ENCODE measurements at regions not wholly inside any gene's neighbourhood (a gene's known extent, or its start where the extent isn't known, plus 50 kb on each side); places are given as distances from the start of the nearest gene placed in this dataset.

GRCh38 chr12:66050610-66051009 lies 79.9 kb downstream of the LLPH start:
- POLR2A ChIA-PET = no interaction called here
- no peaks in the 10 kb centered on the region for H3K4me1 Mint-ChIP-seq
- H3K4me3 Mint-ChIP-seq = no peak overlapping the region
- H3K36me3 Mint-ChIP-seq (ENCODE audit: low read depth) = no peaks in the 10 kb centered on the region
- DNase-seq = no peak
- H3K27ac Mint-ChIP-seq = no peak overlapping the region
- no peaks in the 10 kb centered on the region for H3K9me3 Mint-ChIP-seq
- CTCF ChIA-PET = no interaction called here
- peaks cover 12% of the 10 kb centered on the region for H3K27me3 Mint-ChIP-seq

GRCh38 chr12:66050283-66050576 lies 80.3 kb downstream of the LLPH start:
- H3K36me3 Mint-ChIP-seq (ENCODE audit: low read depth) = no peaks in the 10 kb centered on the region
- no peaks in the 10 kb centered on the region for H3K9me3 Mint-ChIP-seq
- no peak overlapping the region for H3K4me3 Mint-ChIP-seq
- ChIA-PET POLR2A (no interaction called here), CTCF (no interaction called here)
- H3K27ac Mint-ChIP-seq = no peak overlapping the region
- no peaks in the 10 kb centered on the region for H3K4me1 Mint-ChIP-seq
- H3K27me3 Mint-ChIP-seq = peaks cover 11% of the 10 kb centered on the region
- DNase-seq = no peak

DNA sequence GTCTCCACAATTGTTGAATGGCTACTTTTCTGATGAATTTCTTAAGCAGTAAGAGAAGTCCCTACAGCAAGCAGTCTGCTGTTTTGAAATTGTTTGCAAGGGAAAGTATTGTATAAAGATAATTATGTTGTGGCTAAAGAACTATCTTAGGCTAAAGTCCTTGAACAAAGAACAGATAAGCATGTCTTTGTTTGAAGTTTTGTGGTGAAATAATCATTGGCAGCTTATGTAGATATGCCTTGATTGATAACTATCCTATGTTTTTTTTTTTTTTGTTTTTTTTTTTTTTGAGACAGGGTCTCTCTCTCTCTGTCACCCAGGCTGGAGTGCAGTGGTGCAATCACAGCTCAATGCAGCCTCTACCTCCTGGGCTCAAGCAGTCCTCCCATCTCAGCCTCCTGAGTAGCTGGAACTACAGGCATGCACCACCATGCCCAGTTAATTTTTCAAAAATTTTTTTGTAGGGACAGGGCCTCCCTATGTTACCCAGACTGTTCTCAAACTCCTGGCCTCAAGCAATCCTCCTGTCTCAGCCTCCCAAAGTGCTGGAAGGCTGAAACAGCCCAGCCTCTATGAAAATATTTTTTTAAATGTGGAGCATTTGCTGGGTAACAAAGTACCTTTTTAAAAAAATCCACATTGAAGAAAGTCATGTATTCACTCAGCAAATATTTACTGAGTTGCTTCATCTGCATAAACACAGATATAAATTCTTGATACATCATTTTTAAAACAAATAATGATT lies 80.8 kb downstream of the LLPH start:
- Mint-ChIP-seq H3K27me3 (peaks cover 10% of the 10 kb centered on the region), H3K4me1 (no peaks in the 10 kb centered on the region), H3K27ac (no peak overlapping the region), H3K36me3 (ENCODE audit: low read depth) (no peaks in the 10 kb centered on the region), H3K4me3 (no peak overlapping the region), H3K9me3 (no peaks in the 10 kb centered on the region)
- ChIA-PET CTCF (no interaction called here), POLR2A (no interaction called here)
- no peak for DNase-seq

DNA sequence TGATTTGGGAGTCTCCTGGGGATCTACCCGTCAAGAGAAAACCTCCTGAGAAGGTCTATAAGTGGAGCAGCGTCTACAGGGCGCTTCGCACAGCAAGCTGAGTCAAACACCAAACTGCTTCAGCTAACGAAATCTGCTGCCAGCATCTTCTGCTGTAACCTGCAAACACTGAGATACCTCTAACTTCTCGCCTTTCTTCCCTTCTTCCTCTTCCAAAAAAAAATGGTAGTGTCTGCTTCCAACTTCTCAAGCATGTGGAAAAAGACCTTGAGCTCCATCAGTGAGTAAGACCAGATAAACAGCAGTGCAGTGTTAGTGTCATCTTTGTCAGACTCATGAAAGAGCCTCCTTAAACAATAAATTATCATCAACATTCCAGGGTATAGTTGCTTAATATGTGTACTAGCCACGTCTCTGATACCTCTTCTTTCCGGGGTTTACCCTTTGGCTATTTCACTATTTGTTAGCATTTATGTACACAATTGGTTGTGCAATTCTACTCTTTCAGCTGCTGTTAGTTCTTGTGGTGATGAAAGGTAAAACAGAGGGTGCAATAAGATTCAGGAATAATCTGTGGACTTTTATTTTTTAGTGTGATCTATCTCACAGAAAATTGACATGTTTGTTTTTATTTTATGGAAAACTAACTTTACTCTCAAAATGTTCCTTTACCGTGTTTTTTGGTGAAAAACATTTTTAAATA lies 81.6 kb downstream of the LLPH start:
- H3K36me3 Mint-ChIP-seq (ENCODE audit: low read depth) = no peaks in the 10 kb centered on the region
- POLR2A ChIA-PET = no interaction called here
- no peak overlapping the region for H3K4me3 Mint-ChIP-seq
- no peak for DNase-seq
- no peaks in the 10 kb centered on the region for H3K4me1 Mint-ChIP-seq
- CTCF ChIA-PET = no interaction called here
- H3K9me3 Mint-ChIP-seq = no peaks in the 10 kb centered on the region
- no peak overlapping the region for H3K27ac Mint-ChIP-seq
- peaks cover 7% of the 10 kb centered on the region for H3K27me3 Mint-ChIP-seq

DNA sequence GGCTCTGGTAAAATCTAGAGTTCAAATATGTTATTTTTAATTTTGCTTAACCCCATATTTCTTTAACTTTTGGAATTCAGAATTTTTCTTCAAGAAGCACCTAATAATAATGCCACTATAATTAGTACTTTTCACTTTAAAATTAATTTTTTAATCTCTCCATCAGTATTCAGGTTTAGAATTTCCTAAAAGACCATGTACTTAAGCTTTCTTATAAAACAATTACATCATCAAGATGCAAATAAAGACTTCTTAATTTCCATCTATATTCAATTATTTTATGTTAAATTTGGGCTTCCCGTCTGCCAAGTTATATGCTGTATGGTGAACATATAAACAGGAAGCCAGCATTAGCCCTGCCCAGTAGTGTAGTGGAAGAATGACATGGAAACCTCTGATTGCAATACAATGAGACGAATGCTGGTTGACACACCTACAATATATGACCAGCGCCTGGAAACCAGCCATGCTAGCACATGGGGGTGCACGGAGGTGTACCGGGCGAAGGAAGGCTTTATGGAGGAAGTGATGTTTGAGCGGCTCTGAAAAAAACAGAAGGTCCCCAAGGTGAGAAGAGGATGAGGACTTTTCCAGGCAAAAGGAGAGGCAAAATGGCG lies 82.2 kb downstream of the LLPH start:
- ChIA-PET POLR2A (no interaction called here), CTCF (no interaction called here)
- no peak for DNase-seq
- Mint-ChIP-seq H3K27me3 (peaks cover 5% of the 10 kb centered on the region), H3K36me3 (ENCODE audit: low read depth) (no peaks in the 10 kb centered on the region), H3K27ac (no peak overlapping the region), H3K4me3 (no peak overlapping the region), H3K4me1 (no peaks in the 10 kb centered on the region), H3K9me3 (no peaks in the 10 kb centered on the region)

- CTCF ChIA-PET = no interaction called here
Measured at GRCh38 chr12:66047411-66048021, 83.0 kb downstream of the LLPH start.

GRCh38 chr12:66045506-66045905 lies 85.0 kb downstream of the LLPH start:
- no peaks in the 10 kb centered on the region for H3K4me1 Mint-ChIP-seq
- ChIA-PET CTCF (no interaction called here), POLR2A (no interaction called here)
- no peak overlapping the region for H3K27ac Mint-ChIP-seq
- H3K27me3 Mint-ChIP-seq = peaks cover 2% of the 10 kb centered on the region
- no peaks in the 10 kb centered on the region for H3K9me3 Mint-ChIP-seq
- H3K36me3 Mint-ChIP-seq (ENCODE audit: low read depth) = no peaks in the 10 kb centered on the region
- no peak for DNase-seq
- no peak overlapping the region for H3K4me3 Mint-ChIP-seq

More at GRCh38 chr12:66047411-66048021, 83.0 kb downstream of the LLPH start:
- Mint-ChIP-seq H3K27me3 (peaks cover 5% of the 10 kb centered on the region), H3K27ac (no peak overlapping the region), H3K4me3 (no peak overlapping the region), H3K9me3 (no peaks in the 10 kb centered on the region), H3K36me3 (ENCODE audit: low read depth) (no peaks in the 10 kb centered on the region), H3K4me1 (no peaks in the 10 kb centered on the region)
- DNase-seq = no peak
- POLR2A ChIA-PET = no interaction called here

GRCh38 chr12:66044731-66045130 lies 85.8 kb downstream of the LLPH start:
- peaks cover 3% of the 10 kb centered on the region for H3K27me3 Mint-ChIP-seq
- ChIA-PET POLR2A (no interaction called here), CTCF (no interaction called here)
- H3K4me1 Mint-ChIP-seq = no peaks in the 10 kb centered on the region
- DNase-seq = no peak
- no peak overlapping the region for H3K4me3 Mint-ChIP-seq
- H3K27ac Mint-ChIP-seq = no peak overlapping the region
- no peaks in the 10 kb centered on the region for H3K9me3 Mint-ChIP-seq
- H3K36me3 Mint-ChIP-seq (ENCODE audit: low read depth) = no peaks in the 10 kb centered on the region

DNA sequence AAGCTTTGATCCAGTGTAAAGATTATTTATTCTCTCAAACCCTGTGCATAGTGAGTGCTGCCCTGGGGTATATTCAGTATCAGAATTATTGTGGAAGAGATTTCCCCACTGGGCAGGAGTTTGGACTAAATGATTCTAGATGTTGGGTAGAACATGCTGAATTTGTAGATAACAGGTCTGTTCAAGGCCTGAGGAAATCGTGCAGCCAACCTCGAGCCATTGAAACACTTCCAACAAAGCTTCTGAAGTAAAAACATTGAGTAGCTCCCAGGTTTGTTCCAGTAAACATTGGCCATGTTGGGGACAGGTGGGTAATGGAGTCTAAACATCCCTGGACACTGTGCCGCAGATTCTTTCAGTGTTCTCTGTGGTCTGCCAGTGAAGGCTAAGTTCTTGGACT lies 87.5 kb downstream of the LLPH start:
- Mint-ChIP-seq H3K27me3 (peaks cover 1% of the 10 kb centered on the region), H3K4me1 (no peaks in the 10 kb centered on the region), H3K4me3 (no peak overlapping the region), H3K9me3 (no peaks in the 10 kb centered on the region), H3K27ac (no peak overlapping the region), H3K36me3 (ENCODE audit: low read depth) (no peaks in the 10 kb centered on the region)
- CTCF ChIA-PET = no interaction called here
- no peak for DNase-seq
- POLR2A ChIA-PET = no interaction called here

GRCh38 chr12:66041651-66042363 lies 88.7 kb downstream of the LLPH start:
- no peaks in the 10 kb centered on the region for H3K4me1 Mint-ChIP-seq
- no peak overlapping the region for H3K4me3 Mint-ChIP-seq
- no peaks in the 10 kb centered on the region for H3K36me3 Mint-ChIP-seq (ENCODE audit: low read depth)
- H3K27ac Mint-ChIP-seq = no peak overlapping the region
- H3K9me3 Mint-ChIP-seq = no peaks in the 10 kb centered on the region
- peaks cover 6% of the 10 kb centered on the region for H3K27me3 Mint-ChIP-seq
- POLR2A ChIA-PET = no interaction called here
- no peak for DNase-seq
- CTCF ChIA-PET = no interaction called here

- no peaks in the 10 kb centered on the region for H3K9me3 Mint-ChIP-seq
- ChIA-PET CTCF (interaction anchor here (1.0 kb wide), 1 partner anchor 480 kb away, joined by 3 read pairs; no protein-coding TSS in a partner anchor), POLR2A (no interaction called here)
- no peak overlapping the region for H3K4me3 Mint-ChIP-seq
- no peak for DNase-seq
- peaks cover 16% of the 10 kb centered on the region for H3K27me3 Mint-ChIP-seq
- H3K4me1 Mint-ChIP-seq = no peaks in the 10 kb centered on the region
- no peaks in the 10 kb centered on the region for H3K36me3 Mint-ChIP-seq (ENCODE audit: low read depth)
- no peak overlapping the region for H3K27ac Mint-ChIP-seq
Measured at GRCh38 chr12:66036317-66036716, 94.2 kb downstream of the LLPH start.

GRCh38 chr12:66035288-66035966 lies 95.1 kb downstream of the LLPH start:
- H3K27me3 Mint-ChIP-seq = peaks cover 18% of the 10 kb centered on the region
- no peak for DNase-seq
- ChIA-PET CTCF (interaction anchor here (1.0 kb wide), 1 partner anchor 479 kb away, joined by 3 read pairs; no protein-coding TSS in a partner anchor), POLR2A (no interaction called here)
- H3K9me3 Mint-ChIP-seq = no peaks in the 10 kb centered on the region
- H3K36me3 Mint-ChIP-seq (ENCODE audit: low read depth) = no peaks in the 10 kb centered on the region
- H3K27ac Mint-ChIP-seq = no peak overlapping the region
- H3K4me1 Mint-ChIP-seq = no peaks in the 10 kb centered on the region
- H3K4me3 Mint-ChIP-seq = no peak overlapping the region

DNA sequence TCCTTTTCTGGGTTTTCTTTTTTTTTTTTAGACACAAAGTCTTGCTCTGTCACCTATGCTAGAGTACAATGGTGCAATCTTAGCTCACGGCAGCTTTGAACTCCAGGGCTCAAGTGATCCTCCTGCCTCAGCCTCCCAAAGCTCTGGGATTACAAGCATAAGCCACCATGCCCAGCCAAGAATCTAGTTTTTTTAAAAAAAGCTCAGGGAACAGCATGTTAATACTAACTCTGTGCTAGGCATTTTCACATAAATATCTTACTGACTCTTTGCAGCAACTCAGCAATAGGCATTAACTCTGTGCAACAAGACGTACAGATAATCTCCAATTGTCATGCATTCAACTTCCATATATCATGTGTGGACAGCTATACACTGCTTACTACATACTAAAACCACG lies 97.4 kb downstream of the LLPH start:
- no peaks in the 10 kb centered on the region for H3K36me3 Mint-ChIP-seq (ENCODE audit: low read depth)
- DNase-seq = no peak
- peaks cover 19% of the 10 kb centered on the region for H3K27me3 Mint-ChIP-seq
- no peaks in the 10 kb centered on the region for H3K4me1 Mint-ChIP-seq
- no peak overlapping the region for H3K27ac Mint-ChIP-seq
- POLR2A ChIA-PET = no interaction called here
- H3K4me3 Mint-ChIP-seq = no peak overlapping the region
- CTCF ChIA-PET = no interaction called here
- H3K9me3 Mint-ChIP-seq = no peaks in the 10 kb centered on the region

All from activated CD4-positive, alpha-beta memory T cell treated with anti-CD3 and anti-CD28 coated beads, Interleukin-2, amount 10 ng/mL, durations not matched to agents 7 days and 5 days (primary cell).